ENCODE measurements at regions not wholly inside any gene's neighbourhood (a gene's known extent, or its start where the extent isn't known, plus 50 kb on each side); places are given as distances from the start of the nearest gene placed in this dataset.

DNA sequence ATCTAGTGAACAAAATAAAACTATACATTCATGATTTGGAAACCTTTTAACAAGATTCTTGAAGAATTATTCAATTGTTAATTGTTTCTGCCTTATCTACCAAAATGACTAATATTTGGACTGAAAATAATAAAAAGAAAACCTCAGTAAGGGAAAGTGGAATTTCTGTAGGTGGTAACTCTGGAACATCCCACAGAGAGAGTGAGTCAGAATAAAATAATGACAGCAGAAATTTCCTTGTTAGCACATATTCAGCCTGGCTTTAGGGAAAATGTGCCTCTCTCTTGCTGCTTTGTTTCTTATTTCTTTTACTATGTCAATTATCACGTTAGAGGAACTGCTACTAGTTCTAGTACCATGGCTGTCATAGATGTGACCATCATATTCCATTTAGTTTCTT, 421.5 kb upstream of the GNPDA2 start:
- H3K79me2 ChIP-seq (ENCODE audit: insufficient read depth, low read length), result no peaks in the 10 kb centered on the region
- no peaks in the 10 kb centered on the region for H4K20me1 ChIP-seq (ENCODE audit: insufficient read depth, low read length)
- DNase-seq (ENCODE audit: low spot score) (no peak), ATAC-seq (no peak), FAIRE-seq (no peak)
- no peaks in the 10 kb centered on the region for H3K27me3 ChIP-seq (ENCODE audit: control insufficient read depth in 1 of 2, insufficient read depth in 2 of 2, low read length in 2 of 2)
- H3K4me1 ChIP-seq (ENCODE audit: insufficient read depth, low read length), result no peaks in the 10 kb centered on the region
- TF ChIP-seq ATF7 (IDR thresholded peaks at IDR 0.05), result no peak
- TF ChIP-seq ATF7 (CRISPR knock-in tag; IDR thresholded peaks at IDR 0.05), result no peak
- TF ChIP-seq NFE2L2 (IDR thresholded peaks at IDR 0.05; ENCODE audit: low read length), result no peak
- no peak for TF ChIP-seq MYNN (CRISPR knock-in tag; IDR thresholded peaks at IDR 0.05; ENCODE audit: low read depth)
- no peak overlapping the region for H3K4me3 ChIP-seq (replicated peaks in 1 of 3; ENCODE audit: insufficient read depth in 1 of 3, low read depth in 2 of 3, low read length in 3 of 3)
- BruUV-seq (replicated peaks), result no TSS peak
- in situ Hi-C loops (cut with HindIII; ENCODE audit: extremely low pct_ligation_motif_present, low pct_unique_long_range_greater_than_20kb) (no loop called here), intact Hi-C loops (cut with micrococcal nuclease; ENCODE audit: unreplicated experiment) (no loop called here)
- 0% methylated on average over 1 of the region's 1 CpG for WGBS (ENCODE audit: low lambda C conversion rate)
- H3K4me2 ChIP-seq (ENCODE audit: low read depth, low read length), result no peak overlapping the region
- H3K36me3 ChIP-seq (replicated peaks in 1 of 2; ENCODE audit: control insufficient read depth in 1 of 2, insufficient read depth in 2 of 2, low read length in 2 of 2), result no peaks in the 10 kb centered on the region
- no peak overlapping the region for H3K27ac ChIP-seq (ENCODE audit: extremely low read length, insufficient read depth, low read length)
- H3K9ac ChIP-seq (ENCODE audit: insufficient read depth, low read depth, low read length), result no peak overlapping the region
- CTCF ChIA-PET (ENCODE audit: low intra/inter-chr PET ratio, low total read pairs), result no interaction called here
- no peak overlapping the region for H2AFZ ChIP-seq (ENCODE audit: low read length)
- POLR2A ChIA-PET, result no interaction called here
- H3K9me3 ChIP-seq (ENCODE audit: low read length), result no peaks in the 10 kb centered on the region

DNA sequence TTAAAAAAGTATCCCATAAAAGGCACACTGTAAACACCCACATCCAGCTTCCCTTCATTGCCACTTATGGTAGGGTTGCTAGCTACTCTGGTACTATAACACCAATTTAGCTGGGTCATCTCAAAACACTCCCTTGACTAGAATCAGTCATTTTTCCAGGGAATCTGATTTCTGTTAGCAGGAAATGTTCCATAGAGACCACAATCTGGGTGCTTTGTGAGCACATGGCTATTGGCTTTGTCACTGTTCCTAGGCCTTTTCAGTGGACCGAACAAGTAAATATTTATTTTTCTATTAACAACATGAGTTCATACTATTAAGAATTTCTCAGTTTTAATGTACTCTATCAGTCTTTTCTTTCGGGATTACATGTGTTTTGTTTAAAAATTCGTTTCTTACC, 404.7 kb upstream of the GNPDA2 start:
- CTCF ChIA-PET (ENCODE audit: low intra/inter-chr PET ratio, low total read pairs), result no interaction called here
- ATAC-seq, result no peak
- DNase-seq (ENCODE audit: low spot score), result no peak
- Histone ChIP-seq H3K27ac (ENCODE audit: extremely low read length, insufficient read depth, low read length) (no peak overlapping the region), H3K4me2 (ENCODE audit: low read depth, low read length) (no peak overlapping the region), H4K20me1 (ENCODE audit: insufficient read depth, low read length) (no peaks in the 10 kb centered on the region), H3K9ac (ENCODE audit: insufficient read depth, low read depth, low read length) (no peak overlapping the region), H3K79me2 (ENCODE audit: insufficient read depth, low read length) (no peaks in the 10 kb centered on the region), H2AFZ (ENCODE audit: low read length) (no peak overlapping the region), H3K4me3 (replicated peaks in 1 of 3; ENCODE audit: insufficient read depth in 1 of 3, low read depth in 2 of 3, low read length in 3 of 3) (no peak overlapping the region), H3K9me3 (ENCODE audit: low read length) (peaks cover 40% of the 10 kb centered on the region), H3K36me3 (replicated peaks in 1 of 2; ENCODE audit: control insufficient read depth in 1 of 2, insufficient read depth in 2 of 2, low read length in 2 of 2) (no peaks in the 10 kb centered on the region), H3K27me3 (ENCODE audit: control insufficient read depth in 1 of 2, insufficient read depth in 2 of 2, low read length in 2 of 2) (no peaks in the 10 kb centered on the region), H3K4me1 (ENCODE audit: insufficient read depth, low read length) (no peaks in the 10 kb centered on the region)
- WGBS (ENCODE audit: low lambda C conversion rate), result 2% methylated on average over 3 of the region's 3 CpGs
- POLR2A ChIA-PET, result no interaction called here
- FAIRE-seq, result no peak
- intact Hi-C loops (cut with micrococcal nuclease; ENCODE audit: unreplicated experiment), result no loop called here
- BruUV-seq (replicated peaks), result no TSS peak
- no peak for TF ChIP-seq RXRA (CRISPR knock-in tag; IDR thresholded peaks at IDR 0.05)
- TF ChIP-seq ZNF543 (CRISPR knock-in tag; IDR thresholded peaks at IDR 0.05), result no peak
- TF ChIP-seq ZFAT (CRISPR knock-in tag; conservative IDR thresholded peaks at IDR 0.05), result no peak
- TF ChIP-seq KDM1A (CRISPR knock-in tag; IDR thresholded peaks at IDR 0.05), result no peak
- TF ChIP-seq HOXA7 (CRISPR knock-in tag; IDR thresholded peaks at IDR 0.05), result no peak
- no peak for TF ChIP-seq NR1H2 (CRISPR knock-in tag; IDR thresholded peaks at IDR 0.05; ENCODE audit: borderline replicate concordance, low read depth)
- no peak for TF ChIP-seq ZNF547 (CRISPR knock-in tag; IDR thresholded peaks at IDR 0.05)
- no peak for TF ChIP-seq EZH2 (conservative IDR thresholded peaks at IDR 0.05; ENCODE audit: low read depth, low read length)
- no peak for TF ChIP-seq NFIB (CRISPR knock-in tag; IDR thresholded peaks at IDR 0.05; ENCODE audit: borderline replicate concordance)
- no peak for TF ChIP-seq CREM (IDR thresholded peaks at IDR 0.05)
- no peak for TF ChIP-seq CREM (CRISPR knock-in tag; IDR thresholded peaks at IDR 0.05)
- in situ Hi-C loops (cut with HindIII; ENCODE audit: extremely low pct_ligation_motif_present, low pct_unique_long_range_greater_than_20kb), result no loop called here

Data from HepG2 (cell line).